ENCODE measurements at regions not wholly inside any gene's neighbourhood (a gene's known extent, or its start where the extent isn't known, plus 50 kb on each side); places are given as distances from the start of the nearest gene placed in this dataset.

DNA sequence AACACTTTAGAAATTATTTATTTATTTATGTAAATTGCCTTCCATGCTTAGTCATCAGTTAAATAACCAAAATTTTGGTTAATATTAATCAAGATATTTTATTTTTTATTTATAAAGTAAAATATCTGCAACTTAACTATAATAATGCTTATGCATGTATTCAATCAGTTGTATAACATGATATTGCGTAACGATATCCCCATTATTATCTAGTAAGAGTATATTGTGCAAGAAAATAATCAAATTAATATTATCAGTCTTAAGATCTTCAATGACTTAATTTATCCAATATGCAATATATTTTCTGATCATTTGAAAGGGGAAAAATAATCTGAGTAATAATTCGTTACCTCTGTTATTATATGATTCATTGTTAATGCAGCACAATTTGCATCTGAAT, 596.7 kb downstream of the GABRG1 start:
- DNase-seq (no peak), ATAC-seq (ENCODE audit: low read depth) (no peak)
- Mint-ChIP-seq H3K4me3 (no peak overlapping the region), H3K27ac (no peak overlapping the region), H3K36me3 (ENCODE audit: low read depth) (no peaks in the 10 kb centered on the region), H3K4me1 (no peaks in the 10 kb centered on the region), H3K9me3 (peaks cover 2% of the 10 kb centered on the region), H3K27me3 (no peaks in the 10 kb centered on the region)
- intact Hi-C loops (cut with micrococcal nuclease) = no loop called here
- TF ChIP-seq, protein P1, sequence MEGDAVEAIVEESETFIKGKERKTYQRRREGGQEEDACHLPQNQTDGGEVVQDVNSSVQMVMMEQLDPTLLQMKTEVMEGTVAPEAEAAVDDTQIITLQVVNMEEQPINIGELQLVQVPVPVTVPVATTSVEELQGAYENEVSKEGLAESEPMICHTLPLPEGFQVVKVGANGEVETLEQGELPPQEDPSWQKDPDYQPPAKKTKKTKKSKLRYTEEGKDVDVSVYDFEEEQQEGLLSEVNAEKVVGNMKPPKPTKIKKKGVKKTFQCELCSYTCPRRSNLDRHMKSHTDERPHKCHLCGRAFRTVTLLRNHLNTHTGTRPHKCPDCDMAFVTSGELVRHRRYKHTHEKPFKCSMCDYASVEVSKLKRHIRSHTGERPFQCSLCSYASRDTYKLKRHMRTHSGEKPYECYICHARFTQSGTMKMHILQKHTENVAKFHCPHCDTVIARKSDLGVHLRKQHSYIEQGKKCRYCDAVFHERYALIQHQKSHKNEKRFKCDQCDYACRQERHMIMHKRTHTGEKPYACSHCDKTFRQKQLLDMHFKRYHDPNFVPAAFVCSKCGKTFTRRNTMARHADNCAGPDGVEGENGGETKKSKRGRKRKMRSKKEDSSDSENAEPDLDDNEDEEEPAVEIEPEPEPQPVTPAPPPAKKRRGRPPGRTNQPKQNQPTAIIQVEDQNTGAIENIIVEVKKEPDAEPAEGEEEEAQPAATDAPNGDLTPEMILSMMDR (IDR thresholded peaks at IDR 0.05) = no peak
- CTCF ChIA-PET = no interaction called here
- POLR2A ChIA-PET = no interaction called here

DNA sequence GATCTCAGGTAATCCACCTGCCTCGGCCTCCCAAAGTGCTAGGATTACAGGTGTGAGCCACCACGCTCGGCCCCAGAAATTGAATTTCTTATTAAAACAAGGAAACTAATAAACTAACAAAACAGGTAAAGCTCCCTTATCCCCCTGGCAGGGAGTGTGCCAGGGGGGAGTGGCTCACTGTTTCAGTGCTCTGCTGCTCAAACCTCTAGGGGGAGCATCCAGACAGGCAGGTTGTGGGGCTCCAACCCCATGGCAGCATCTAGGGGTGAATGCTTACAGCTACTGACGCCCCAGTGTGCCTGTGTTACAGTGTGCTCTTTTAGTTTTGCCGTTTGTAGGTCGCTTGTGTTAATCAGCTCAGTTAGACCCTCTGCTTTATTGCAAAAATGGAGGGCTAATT, 605.0 kb downstream of the GABRG1 start:
- no peaks in the 10 kb centered on the region for H3K4me1 Mint-ChIP-seq
- intact Hi-C loops (cut with micrococcal nuclease) = no loop called here
- H3K4me3 Mint-ChIP-seq = no peak overlapping the region
- TF ChIP-seq, protein P1 (IDR thresholded peaks at IDR 0.05) = no peak
- ChIA-PET CTCF (no interaction called here), POLR2A (no interaction called here)
- no peak overlapping the region for H3K27ac Mint-ChIP-seq
- no peaks in the 10 kb centered on the region for H3K9me3 Mint-ChIP-seq
- no peaks in the 10 kb centered on the region for H3K27me3 Mint-ChIP-seq
- ATAC-seq (ENCODE audit: low read depth) (no peak), DNase-seq (no peak)
- no peaks in the 10 kb centered on the region for H3K36me3 Mint-ChIP-seq (ENCODE audit: low read depth)

DNA sequence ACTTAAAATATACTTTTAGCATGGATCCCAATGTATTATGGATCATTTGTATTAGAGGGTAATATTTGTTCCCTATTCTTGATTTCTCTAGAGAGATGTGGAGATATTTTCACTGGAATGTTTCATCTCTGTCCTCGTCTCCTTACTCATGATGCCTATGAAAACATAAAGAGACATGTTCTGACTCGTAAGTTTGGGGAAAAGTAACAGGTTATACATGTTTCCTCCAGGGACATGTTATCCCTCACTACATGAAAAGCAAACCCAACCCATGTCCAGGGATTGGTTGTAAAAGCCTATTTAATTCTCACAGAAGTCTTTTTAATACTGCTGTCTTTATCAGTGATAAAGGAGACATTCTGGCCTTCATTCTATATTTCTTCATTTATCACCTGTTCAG, 621.4 kb downstream of the GABRG1 start:
- H3K36me3 Mint-ChIP-seq (ENCODE audit: low read depth) = no peaks in the 10 kb centered on the region
- no peak overlapping the region for H3K4me3 Mint-ChIP-seq

DNA sequence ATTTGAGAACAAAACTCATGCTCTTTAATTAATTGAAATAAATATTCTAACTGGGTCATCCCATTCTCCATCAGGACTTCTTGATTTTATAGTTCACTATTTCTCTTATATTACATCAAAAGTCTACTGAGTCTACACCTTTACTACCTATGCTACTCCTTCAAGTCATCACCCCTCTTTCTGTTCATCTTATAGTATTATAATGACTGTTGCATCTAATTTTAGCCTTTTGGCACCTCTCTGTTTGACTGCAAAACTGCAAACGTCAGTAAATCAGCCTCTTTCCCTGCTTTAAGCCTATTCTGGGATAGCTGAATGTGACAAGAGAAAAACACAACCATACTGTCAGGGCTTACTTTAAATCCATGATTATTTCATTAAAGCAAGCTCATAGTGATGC, 639.1 kb downstream of the GABRG1 start:
- H3K4me3 Mint-ChIP-seq = no peak overlapping the region
- H3K27me3 Mint-ChIP-seq = no peaks in the 10 kb centered on the region
- no peaks in the 10 kb centered on the region for H3K9me3 Mint-ChIP-seq
- H3K4me1 Mint-ChIP-seq = no peaks in the 10 kb centered on the region
- intact Hi-C loops (cut with micrococcal nuclease) = no loop called here
- ChIA-PET POLR2A (no interaction called here), CTCF (no interaction called here)
- TF ChIP-seq, protein P1 (IDR thresholded peaks at IDR 0.05) = no peak
- DNase-seq (no peak), ATAC-seq (ENCODE audit: low read depth) (no peak)
- no peak overlapping the region for H3K27ac Mint-ChIP-seq
- no peaks in the 10 kb centered on the region for H3K36me3 Mint-ChIP-seq (ENCODE audit: low read depth)

More for the DNA sequence above, 621.4 kb downstream of the GABRG1 start:
- CTCF ChIA-PET = no interaction called here
- TF ChIP-seq, protein P1 (IDR thresholded peaks at IDR 0.05) = no peak
- DNase-seq (no peak), ATAC-seq (ENCODE audit: low read depth) (no peak)
- Mint-ChIP-seq H3K27ac (no peak overlapping the region), H3K9me3 (peaks cover 3% of the 10 kb centered on the region), H3K4me1 (no peaks in the 10 kb centered on the region), H3K27me3 (no peaks in the 10 kb centered on the region)
- POLR2A ChIA-PET = no interaction called here
- intact Hi-C loops (cut with micrococcal nuclease) = no loop called here

DNA sequence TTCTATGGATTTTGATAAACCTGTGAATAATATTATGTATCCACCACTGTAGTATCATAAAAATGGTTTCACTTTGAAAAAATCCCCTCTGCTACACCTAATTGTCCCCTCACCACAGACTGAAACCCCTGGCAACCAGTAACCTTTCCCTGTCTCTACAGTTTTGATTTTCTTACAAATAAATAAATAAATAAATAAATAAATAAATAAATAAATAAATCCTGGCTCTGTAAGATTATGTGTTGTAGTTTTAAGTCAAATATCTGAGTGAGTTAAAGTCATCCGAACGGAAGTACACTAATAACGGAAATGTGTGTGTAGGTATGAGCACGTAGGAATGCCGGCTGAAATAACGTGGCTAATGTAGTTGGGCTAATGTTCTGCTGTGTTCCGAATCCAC, 641.5 kb downstream of the GABRG1 start:
- ChIA-PET POLR2A (no interaction called here), CTCF (no interaction called here)
- TF ChIP-seq, protein P1 (IDR thresholded peaks at IDR 0.05) = no peak
- H3K4me3 Mint-ChIP-seq = no peak overlapping the region
- H3K4me1 Mint-ChIP-seq = no peaks in the 10 kb centered on the region
- no peaks in the 10 kb centered on the region for H3K27me3 Mint-ChIP-seq
- intact Hi-C loops (cut with micrococcal nuclease) = no loop called here
- H3K36me3 Mint-ChIP-seq (ENCODE audit: low read depth) = no peaks in the 10 kb centered on the region
- no peak for ATAC-seq (ENCODE audit: low read depth)
- H3K9me3 Mint-ChIP-seq = no peaks in the 10 kb centered on the region
- no peak for DNase-seq
- H3K27ac Mint-ChIP-seq = no peak overlapping the region
